ENCODE measurements at regions not wholly inside any gene's neighbourhood (a gene's known extent, or its start where the extent isn't known, plus 50 kb on each side); places are given as distances from the start of the nearest gene placed in this dataset.

GRCh38 chr22:44365832-44366231 lies 53.1 kb upstream of the SHISAL1 start:
- no peak for TF ChIP-seq POLR2A (IDR thresholded peaks at IDR 0.05)
- TF ChIP-seq CTCF (IDR thresholded peaks at IDR 0.05), result no peak
